Thyroid gland (tissue), 4 donors: ENCODE measurements at regions not wholly inside any gene's neighbourhood (a gene's known extent, or its start where the extent isn't known, plus 50 kb on each side); places are given as distances from the start of the nearest gene placed in this dataset.

ENCODE experiments used
- DNase-seq, 2 donors: peaks; one replicate each; pipeline ENCODE4 v3.0.0-alpha.2; 2019
- H3K27ac ChIP-seq, 3 donors: fragments of 200-600 bp; sonication (generic); 1 replicate in 2 of 3; 2 replicates in 1 of 3; pipeline ENCODE4 v1.5.1; 2016 to 2019; ENCODE audit warnings: mild to moderate bottlenecking in 1 of 3, moderate library complexity in 1 of 3
- H3K27me3 ChIP-seq: fragments of 200-600 bp; sonication (generic); one replicate; pipeline ENCODE4 v1.5.1; 2019
- H3K36me3 ChIP-seq, 2 donors: fragments of 200-600 bp; sonication (generic); one replicate each; pipeline ENCODE4 v1.5.1; 2016 to 2019
- H3K4me1 ChIP-seq, 2 donors: fragments of 200-600 bp; sonication (generic); one replicate each; pipeline ENCODE4 v1.5.1; 2017 to 2019
- H3K4me3 ChIP-seq, 3 donors: fragments of 200-600 bp; sonication (generic); replicated peaks in 1 of 3; 1 replicate in 2 of 3; 2 replicates in 1 of 3; pipeline ENCODE4 v1.5.1; 2016; ENCODE audit warnings: mild to moderate bottlenecking in 1 of 3
- H3K9me3 ChIP-seq: fragments of 200-600 bp; sonication (generic); one replicate; pipeline ENCODE4 v1.5.1; 2017
- POLR2A ChIP-seq, 2 donors: fragments of 450-650 bp; IDR thresholded peaks; one replicate each; pipeline ENCODE4 v1.6.1; 2017; ENCODE audit warnings: antibody characterized with exemption in 2 of 2, mild to moderate bottlenecking in 2 of 2, moderate library complexity in 1 of 2
- WGBS, 2 donors: methylation state at CpG; one replicate each; pipeline ENCODE4 v1.1.5; 2017; 5-methylcytosine and 5-hydroxymethylcytosine counted together
- intact Hi-C: fragments of 100-400 bp; cut with DNase I; formaldehyde crosslinking; loops from one replicate; pipeline ENCODE4 v1.15.1; 2023
- TF ChIP-seq, protein P1 (sequence below), 6 experiments: fragments of 200-600 bp in 3 of 6; fragments of 450-650 bp in 3 of 6; sonication (generic) in 3 of 6; IDR thresholded peaks; one replicate each; pipeline ENCODE4 v1.5.1; 2016 to 2019; ENCODE audit warnings: antibody characterized with exemption in 6 of 6, mild to moderate bottlenecking in 2 of 6, inconsistent platforms in 1 of 6, moderate library complexity in 1 of 6

DNA sequence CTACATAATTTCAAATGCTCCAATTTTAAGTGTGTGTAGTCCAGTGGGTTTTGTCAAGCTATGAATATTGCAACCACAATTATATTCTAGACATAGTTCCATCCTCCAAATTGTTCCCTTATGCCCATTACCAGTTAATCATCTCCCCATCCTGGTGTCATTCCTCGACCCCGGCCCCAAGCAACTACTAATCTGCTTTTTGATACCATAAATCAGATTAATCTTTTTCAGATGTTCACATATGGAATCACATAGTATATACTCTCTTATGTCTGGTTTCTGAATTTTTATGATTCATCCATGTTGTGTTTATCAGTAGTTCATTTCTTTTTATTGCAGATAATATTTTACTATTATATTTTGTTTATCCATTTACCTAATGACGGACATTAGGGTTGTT is 148.4 kb upstream of the RORB start:
- intact Hi-C loops, result no loop called here
- no peak for DNase-seq

DNA sequence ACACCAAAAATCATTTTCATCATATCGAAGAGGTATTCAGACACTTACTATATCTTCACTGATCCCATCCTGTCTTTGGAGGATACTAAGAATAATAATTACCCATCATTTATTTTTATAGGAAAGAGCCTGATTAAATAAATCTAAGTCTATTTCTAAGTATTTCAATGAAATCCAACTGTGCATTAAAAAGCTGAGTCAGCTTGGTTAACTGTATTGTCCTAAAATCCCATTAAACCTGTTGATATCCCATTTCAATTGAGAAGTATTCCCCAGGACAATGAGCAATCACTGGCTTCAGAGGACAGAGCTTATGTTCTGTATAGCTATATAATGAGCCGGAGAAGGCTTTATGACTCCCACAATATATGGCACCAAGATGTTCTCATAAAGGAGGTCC is 142.0 kb upstream of the RORB start:
- TF ChIP-seq POLR2A (IDR thresholded peaks at IDR 0.05), result no peak
- TF ChIP-seq, protein P1, sequence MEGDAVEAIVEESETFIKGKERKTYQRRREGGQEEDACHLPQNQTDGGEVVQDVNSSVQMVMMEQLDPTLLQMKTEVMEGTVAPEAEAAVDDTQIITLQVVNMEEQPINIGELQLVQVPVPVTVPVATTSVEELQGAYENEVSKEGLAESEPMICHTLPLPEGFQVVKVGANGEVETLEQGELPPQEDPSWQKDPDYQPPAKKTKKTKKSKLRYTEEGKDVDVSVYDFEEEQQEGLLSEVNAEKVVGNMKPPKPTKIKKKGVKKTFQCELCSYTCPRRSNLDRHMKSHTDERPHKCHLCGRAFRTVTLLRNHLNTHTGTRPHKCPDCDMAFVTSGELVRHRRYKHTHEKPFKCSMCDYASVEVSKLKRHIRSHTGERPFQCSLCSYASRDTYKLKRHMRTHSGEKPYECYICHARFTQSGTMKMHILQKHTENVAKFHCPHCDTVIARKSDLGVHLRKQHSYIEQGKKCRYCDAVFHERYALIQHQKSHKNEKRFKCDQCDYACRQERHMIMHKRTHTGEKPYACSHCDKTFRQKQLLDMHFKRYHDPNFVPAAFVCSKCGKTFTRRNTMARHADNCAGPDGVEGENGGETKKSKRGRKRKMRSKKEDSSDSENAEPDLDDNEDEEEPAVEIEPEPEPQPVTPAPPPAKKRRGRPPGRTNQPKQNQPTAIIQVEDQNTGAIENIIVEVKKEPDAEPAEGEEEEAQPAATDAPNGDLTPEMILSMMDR (IDR thresholded peaks at IDR 0.05), result no peak
- H3K27me3 ChIP-seq, result no peaks in the 10 kb centered on the region
- H3K4me3 ChIP-seq, result no peak overlapping the region
- no peaks in the 10 kb centered on the region for H3K36me3 ChIP-seq
- 94 to 96% methylated on average over 2 of the region's 2 CpGs for WGBS, 2 donors
- intact Hi-C loops, result no loop called here
- no peak overlapping the region for H3K27ac ChIP-seq
- H3K4me1 ChIP-seq, result no peaks in the 10 kb centered on the region
- H3K9me3 ChIP-seq, result no peaks in the 10 kb centered on the region
- DNase-seq, result no peak

More for the DNA sequence above, 148.4 kb upstream of the RORB start:
- Histone ChIP-seq H3K36me3 (no peaks in the 10 kb centered on the region), H3K27me3 (no peaks in the 10 kb centered on the region), H3K27ac (no peak overlapping the region), H3K9me3 (no peaks in the 10 kb centered on the region), H3K4me3 (no peak overlapping the region), H3K4me1 (no peaks in the 10 kb centered on the region)
- TF ChIP-seq, protein P1 (IDR thresholded peaks at IDR 0.05), result no peak
- TF ChIP-seq POLR2A (IDR thresholded peaks at IDR 0.05), result no peak
- 83 to 89% methylated on average over 3 of the region's 3 CpGs for WGBS, 2 donors

DNA sequence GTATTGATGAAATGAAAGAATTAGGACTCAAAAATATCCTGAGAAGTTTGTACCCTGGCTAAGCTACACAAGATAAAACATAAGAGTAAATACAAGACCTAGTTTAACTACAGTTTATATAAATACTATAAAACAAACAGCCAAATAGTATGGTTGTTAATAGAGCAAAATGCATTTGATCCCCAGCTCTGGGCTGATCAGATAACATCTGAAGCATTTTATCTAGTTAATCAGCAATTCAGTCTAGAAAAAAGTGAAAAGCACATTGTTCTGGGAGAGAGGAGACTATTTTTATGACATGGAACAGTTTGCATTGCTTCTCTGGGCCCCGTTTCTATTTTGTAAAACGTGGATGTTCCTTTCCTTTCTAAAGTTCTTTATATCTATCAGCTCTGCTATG is 139.6 kb upstream of the RORB start:
- 38 to 56% methylated on average over 2 of the region's 2 CpGs for WGBS, 2 donors
- TF ChIP-seq POLR2A (IDR thresholded peaks at IDR 0.05), result no peak
- TF ChIP-seq, protein P1 (IDR thresholded peaks at IDR 0.05), result no peak
- H3K4me3 ChIP-seq, result no peak overlapping the region
- H3K9me3 ChIP-seq, result no peaks in the 10 kb centered on the region
- no peaks in the 10 kb centered on the region for H3K4me1 ChIP-seq
- no peaks in the 10 kb centered on the region for H3K27me3 ChIP-seq
- intact Hi-C loops, result no loop called here
- no peak overlapping the region for H3K27ac ChIP-seq
- no peaks in the 10 kb centered on the region for H3K36me3 ChIP-seq
- no peak for DNase-seq

DNA sequence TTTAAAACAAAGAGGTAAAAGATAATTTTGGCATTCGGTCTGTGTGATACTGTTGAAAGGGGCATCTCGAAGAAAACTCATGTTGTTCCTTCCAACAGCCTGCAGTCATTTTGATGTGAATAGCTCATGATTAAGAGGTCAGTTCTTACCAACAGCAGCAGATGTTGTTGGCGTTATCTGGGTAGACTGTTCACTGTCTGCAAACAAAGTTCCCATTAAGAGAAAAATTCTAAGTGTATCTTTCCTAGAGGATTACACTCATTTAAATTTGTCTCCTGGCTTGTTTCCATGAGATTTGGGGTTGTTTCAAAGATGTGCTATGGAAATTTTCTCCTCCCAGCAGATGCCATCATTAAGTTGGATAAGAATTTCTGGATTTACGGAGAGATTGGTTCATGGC is 138.2 kb upstream of the RORB start:
- no peak for DNase-seq
- no peaks in the 10 kb centered on the region for H3K9me3 ChIP-seq
- no peaks in the 10 kb centered on the region for H3K4me1 ChIP-seq
- no peak for TF ChIP-seq POLR2A (IDR thresholded peaks at IDR 0.05)
- TF ChIP-seq, protein P1 (IDR thresholded peaks at IDR 0.05), result no peak
- H3K36me3 ChIP-seq, result no peaks in the 10 kb centered on the region
- H3K4me3 ChIP-seq, result no peak overlapping the region
- intact Hi-C loops, result no loop called here
- WGBS, 2 donors, result 68 to 84% methylated on average over 4 of the region's 4 CpGs
- H3K27ac ChIP-seq, result no peak overlapping the region
- no peaks in the 10 kb centered on the region for H3K27me3 ChIP-seq

DNA sequence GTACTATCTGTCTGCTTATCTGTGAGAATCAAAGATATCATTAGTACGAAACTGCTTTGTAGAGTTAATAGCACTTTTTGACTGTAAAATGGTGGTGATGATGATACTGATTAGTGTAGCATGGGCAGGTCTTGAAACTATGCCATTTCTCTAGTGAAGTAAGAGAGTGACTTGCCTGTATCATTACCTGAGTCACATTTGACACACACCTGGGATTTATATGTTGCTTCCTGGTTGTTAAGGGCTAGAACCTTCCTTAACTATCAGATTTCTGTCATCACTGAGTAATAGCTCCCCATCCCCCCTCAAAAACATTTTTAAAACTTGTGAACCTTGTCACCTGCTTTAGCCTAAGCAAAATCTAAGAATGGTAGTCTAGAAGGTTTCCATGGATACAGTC is 135.6 kb upstream of the RORB start:
- no peak for DNase-seq
- H3K4me3 ChIP-seq, result no peak overlapping the region
- intact Hi-C loops, result no loop called here
- no peaks in the 10 kb centered on the region for H3K36me3 ChIP-seq
- no peak for TF ChIP-seq POLR2A (IDR thresholded peaks at IDR 0.05)
- TF ChIP-seq, protein P1 (IDR thresholded peaks at IDR 0.05), result no peak
- H3K9me3 ChIP-seq, result no peaks in the 10 kb centered on the region
- no peak overlapping the region for H3K27ac ChIP-seq
- H3K27me3 ChIP-seq, result no peaks in the 10 kb centered on the region
- no peaks in the 10 kb centered on the region for H3K4me1 ChIP-seq
- whole genome bisulfite sequencing, 2 donors, result 92 to 97% methylated on average over 1 of the region's 1 CpG
